SK-N-SH (cell line): ENCODE measurements at regions not wholly inside any gene's neighbourhood (a gene's known extent, or its start where the extent isn't known, plus 50 kb on each side); places are given as distances from the start of the nearest gene placed in this dataset.

ENCODE experiments used
- CTCF ChIA-PET: fragments of 300-600, 350-600 bp; formaldehyde crosslinking; extraction: SDS; loops from one replicate; lab custom pipeline; 2021; lab: Yijun Ruan, JAX
- POLR2A ChIA-PET: fragments of 350-600 bp; sonication (Branson Sonifier 250); formaldehyde crosslinking; extraction: SDS; loops from one replicate; lab custom pipeline; 2020; ENCODE audit warnings: antibody characterized with exemption, inconsistent platforms; lab: Yijun Ruan, JAX
- DNase-seq: peaks from one replicate; pipeline ENCODE4 v3.0.0; 2012
- H2AFZ ChIP-seq: fragments of 200-600 bp; sonication (generic); 2 replicates; pipeline ENCODE4 v1.8.1; 2016; ENCODE audit warnings: antibody characterized with exemption, mild to moderate bottlenecking, low read depth
- H3F3A ChIP-seq: fragments of 200-600 bp; sonication (generic); replicated peaks from 2 replicates; pipeline ENCODE3; 2016; ENCODE audit warnings: antibody characterized with exemption, mild to moderate bottlenecking; ENCODE audit not compliant: insufficient read depth
- H3K27ac ChIP-seq, 2 experiments: fragments of 200-500 bp in 1 of 2; fragments of 200-600 bp in 1 of 2; sonication (Bioruptor generic) in 1 of 2; sonication (generic), shearing (Covaris generic) in 1 of 2; 2 replicates each; pipeline versions ENCODE4 v1.5.1 to v1.6.1; 2014 to 2016; ENCODE audit warnings: low read depth in 2 of 2, inconsistent platforms in 1 of 2, low read length in 1 of 2, mild to moderate bottlenecking in 1 of 2, mixed read lengths in 1 of 2
- H3K27me3 ChIP-seq: fragments of 200-600 bp; sonication (generic), shearing (Covaris generic); 2 replicates; pipeline ENCODE4 v1.6.1; 2016; ENCODE audit warnings: mixed run types; ENCODE audit not compliant: insufficient read depth
- H3K36me3 ChIP-seq, 2 experiments: fragments of 200-500 bp in 1 of 2; fragments of 200-600 bp in 1 of 2; sonication (Bioruptor generic) in 1 of 2; sonication (generic) in 1 of 2; replicated peaks in 1 of 2; 2 replicates each; pipeline versions ENCODE3 to v1.5.1; 2014 to 2016; ENCODE audit warnings: low read length in 1 of 2, mild to moderate bottlenecking in 1 of 2; ENCODE audit not compliant: insufficient read depth in 2 of 2, control insufficient read depth in 1 of 2
- H3K4me1 ChIP-seq, 2 experiments: fragments of 200-500 bp in 1 of 2; fragments of 200-600 bp in 1 of 2; sonication (Bioruptor generic) in 1 of 2; sonication (generic), shearing (Covaris generic) in 1 of 2; 2 replicates each; pipeline versions ENCODE4 v1.5.1 to v1.6.1; 2014 to 2016; ENCODE audit warnings: low read depth in 1 of 2, low read length in 1 of 2, mixed run types in 1 of 2; ENCODE audit not compliant: insufficient read depth in 2 of 2, control insufficient read depth in 1 of 2
- H3K4me2 ChIP-seq: fragments of 200-600 bp; sonication (generic), shearing (Covaris generic); 2 replicates; pipeline ENCODE4 v1.6.1; 2017; ENCODE audit warnings: mixed run types
- H3K4me3 ChIP-seq, 2 experiments: fragments of 200-500 bp in 1 of 2; fragments of 200-600 bp in 1 of 2; sonication (Bioruptor generic) in 1 of 2; sonication (generic), shearing (Covaris generic) in 1 of 2; 2 replicates each; pipeline versions ENCODE4 v1.5.1 to v1.8.1; 2014 to 2016; ENCODE audit warnings: low read depth in 2 of 2, inconsistent platforms in 1 of 2, low read length in 1 of 2, mild to moderate bottlenecking in 1 of 2, mixed read lengths in 1 of 2, moderate library complexity in 1 of 2
- H3K79me2 ChIP-seq: fragments of 200-600 bp; sonication (generic); 2 replicates; pipeline ENCODE4 v1.8.1; 2017; ENCODE audit warnings: mild to moderate bottlenecking; ENCODE audit not compliant: insufficient read depth
- H3K9ac ChIP-seq: fragments of 200-600 bp; sonication (generic); 2 replicates; pipeline ENCODE4 v1.6.1; 2017; ENCODE audit warnings: mixed run types
- H3K9me2 ChIP-seq: fragments of 200-600 bp; sonication (generic); 2 replicates; pipeline ENCODE4 v1.6.1; 2017; ENCODE audit warnings: mixed run types
- H3K9me3 ChIP-seq: fragments of 200-600 bp; sonication (generic); 2 replicates; pipeline ENCODE4 v1.6.1; 2017; ENCODE audit warnings: mixed run types, mild to moderate bottlenecking, moderate library complexity
- H4K20me1 ChIP-seq: fragments of 200-600 bp; sonication (generic); 2 replicates; pipeline ENCODE4 v1.6.1; 2017; ENCODE audit warnings: mild to moderate bottlenecking, mixed run types; ENCODE audit not compliant: insufficient read depth
- CHD2 ChIP-seq: fragments of 150-350 bp; IDR thresholded peaks from 2 replicates; pipeline ENCODE4 v1.6.1; 2018; ENCODE audit warnings: low read length; ENCODE audit not compliant: partially characterized antibody
- EP300 ChIP-seq, 2 experiments: IDR thresholded peaks; 2 replicates each; pipeline versions ENCODE4 v1.4.0 to v1.6.1; 2012; ENCODE audit warnings: borderline replicate concordance in 1 of 2, low read depth in 1 of 2, low read length in 1 of 2
- EZH2phosphoT487 ChIP-seq: fragments of 200-600 bp; sonication (generic); IDR thresholded peaks from 2 replicates; pipeline ENCODE4 v1.6.1; 2017; ENCODE audit warnings: low read depth, mixed run types, mild to moderate bottlenecking, antibody characterized with exemption, moderate library complexity, borderline replicate concordance
- FOSL2 ChIP-seq: IDR thresholded peaks from 2 replicates; pipeline ENCODE4 v1.4.0; 2012; ENCODE audit warnings: low read depth, mild to moderate bottlenecking, moderate library complexity, borderline replicate concordance
- FOXJ3 ChIP-seq: sonication (generic); formaldehyde crosslinking; IDR thresholded peaks from 2 replicates; pipeline ENCODE4 v1.5.1; 2020; ENCODE audit warnings: mild to moderate bottlenecking, missing genetic modification reagents
- FOXM1 ChIP-seq: IDR thresholded peaks from 2 replicates; pipeline ENCODE4 v1.4.0; 2012; ENCODE audit warnings: low read depth, mild to moderate bottlenecking
- GABPA ChIP-seq: IDR thresholded peaks from 2 replicates; pipeline ENCODE4 v1.4.0; 2012; ENCODE audit warnings: low read depth, mild to moderate bottlenecking
- GATA2 ChIP-seq: sonication (generic); formaldehyde crosslinking; IDR thresholded peaks from 2 replicates; pipeline ENCODE4 v1.5.0; 2020; ENCODE audit warnings: mild to moderate bottlenecking, missing genetic modification reagents
- JUND ChIP-seq: IDR thresholded peaks from 2 replicates; pipeline ENCODE4 v1.4.0; 2012
- MXI1 ChIP-seq: IDR thresholded peaks from 2 replicates; pipeline ENCODE4 v1.6.1; 2012; ENCODE audit warnings: mild to moderate bottlenecking, low read depth, low read length, improper control_type of control experiment
- NFIC ChIP-seq: IDR thresholded peaks from 2 replicates; pipeline ENCODE4 v1.4.0; 2012; ENCODE audit warnings: borderline replicate concordance
- NRF1 ChIP-seq: IDR thresholded peaks from 2 replicates; pipeline ENCODE4 v1.6.1; 2012; ENCODE audit warnings: low read depth, mild to moderate bottlenecking, low read length
- RAD21 ChIP-seq: IDR thresholded peaks from 2 replicates; pipeline ENCODE4 v1.6.1; 2012; ENCODE audit warnings: mild to moderate bottlenecking, low read length
- RFX5 ChIP-seq: IDR thresholded peaks from 2 replicates; pipeline ENCODE4 v1.6.1; 2012; ENCODE audit warnings: mild to moderate bottlenecking, improper control_type of control experiment, low read length
- RXRA ChIP-seq: IDR thresholded peaks from 2 replicates; pipeline ENCODE4 v1.4.0; 2012; ENCODE audit warnings: low read depth, mild to moderate bottlenecking, borderline replicate concordance
- SMC3 ChIP-seq: IDR thresholded peaks from 2 replicates; pipeline ENCODE4 v1.6.1; 2012; ENCODE audit warnings: low read depth, low read length, improper control_type of control experiment
- TAF1 ChIP-seq: IDR thresholded peaks from 2 replicates; pipeline ENCODE4 v1.6.1; 2012; ENCODE audit warnings: low read depth, mild to moderate bottlenecking, low read length, moderate library complexity, borderline replicate concordance
- TCF12 ChIP-seq: IDR thresholded peaks from 2 replicates; pipeline ENCODE4 v1.4.0; 2012
- TEAD4 ChIP-seq: IDR thresholded peaks from 2 replicates; pipeline ENCODE4 v1.4.0; 2012; ENCODE audit warnings: mild to moderate bottlenecking, borderline replicate concordance; ENCODE audit not compliant: insufficient read depth
- YY1 ChIP-seq: IDR thresholded peaks from 2 replicates; pipeline ENCODE4 v1.4.0; 2012; ENCODE audit warnings: low read depth, mild to moderate bottlenecking
- WGBS: methylation state at CpG from one replicate; pipeline ENCODE4 v1.1.6; 2017; ENCODE audit warnings: low lambda C conversion rate; 5-methylcytosine and 5-hydroxymethylcytosine counted together
- TF ChIP-seq, protein P1 (sequence below): IDR thresholded peaks from 2 replicates; pipeline ENCODE4 v1.6.1; 2012; ENCODE audit warnings: mild to moderate bottlenecking, low read depth, low read length, moderate library complexity
- TF ChIP-seq, protein P2 (sequence below): IDR thresholded peaks from 2 replicates; pipeline ENCODE4; 2012
- TF ChIP-seq, protein P3 (sequence below): IDR thresholded peaks from 2 replicates; pipeline ENCODE4 v1.4.0; 2012; ENCODE audit warnings: low read depth, borderline replicate concordance
- TF ChIP-seq, protein P4 (sequence below): fragments of 200-600 bp; sonication (generic); IDR thresholded peaks from 2 replicates; pipeline ENCODE4 v1.6.1; 2017; ENCODE audit warnings: antibody characterized with exemption, mild to moderate bottlenecking, moderate library complexity
- TF ChIP-seq, protein P5 (sequence below): fragments of 150-350 bp; IDR thresholded peaks from 2 replicates; pipeline ENCODE4 v1.6.1; 2017; ENCODE audit warnings: antibody characterized with exemption, low read length, low read depth, borderline replicate concordance
- TF ChIP-seq, protein P6 (sequence below): IDR thresholded peaks from 2 replicates; pipeline ENCODE4 v1.4.0; 2012; ENCODE audit warnings: low read depth

DNA sequence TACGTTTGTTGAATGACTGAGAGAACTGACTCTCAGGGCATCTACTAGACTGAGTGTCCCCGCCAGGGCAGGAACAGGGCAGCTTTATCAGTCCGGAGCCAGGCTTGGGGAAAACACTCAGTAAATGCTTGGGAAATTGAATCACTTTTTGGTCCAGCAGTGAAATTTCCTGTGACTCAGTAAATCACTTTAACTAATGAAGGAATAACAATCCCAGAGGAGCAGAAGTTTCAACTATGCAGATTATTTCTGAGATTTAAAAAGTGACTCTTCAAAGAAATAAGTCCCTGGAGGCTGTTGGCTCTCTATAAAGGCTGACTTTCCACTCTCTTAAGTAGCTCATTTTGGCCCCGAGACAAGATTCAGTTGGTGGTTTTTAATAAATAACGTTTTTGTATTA lies 101.8 kb downstream of the FOXL1 start:
- CTCF ChIA-PET = interaction anchor here (1.3 kb wide), 1 partner anchor 18 kb away, joined by 3 read pairs; no protein-coding TSS in a partner anchor
- H3F3A ChIP-seq = peaks cover 58% of the 10 kb centered on the region
- no peak for DNase-seq
- no peak overlapping the region; a peak in 1 of 4 replicates for H3K4me3 ChIP-seq
- no peaks in the 10 kb centered on the region for H3K9me3 ChIP-seq
- H3K4me1 ChIP-seq = peaks cover 0 to 41% of the 10 kb centered on the region in 2 experiments; a peak in 2 of 4 replicates
- H3K4me2 ChIP-seq = peak overlapping the region; percentile 83
- H4K20me1 ChIP-seq = no peaks in the 10 kb centered on the region
- H3K9me2 ChIP-seq = no peaks in the 10 kb centered on the region
- H3K9ac ChIP-seq = peak overlapping the region; percentile 85
- no peaks in the 10 kb centered on the region for H3K79me2 ChIP-seq
- POLR2A ChIA-PET = no interaction called here
- H3K27ac ChIP-seq = peak overlapping the region in 1 of 2 experiments; percentile 99; a peak in 3 of 4 replicates
- no peaks in the 10 kb centered on the region for H3K36me3 ChIP-seq
- no peak overlapping the region for H2AFZ ChIP-seq
- WGBS = 8% methylated on average over 5 of the region's 5 CpGs
- H3K27me3 ChIP-seq = no peaks in the 10 kb centered on the region
- no peak for TF ChIP-seq CHD2
- TF ChIP-seq RAD21 = no peak
- TF ChIP-seq, protein P1, sequence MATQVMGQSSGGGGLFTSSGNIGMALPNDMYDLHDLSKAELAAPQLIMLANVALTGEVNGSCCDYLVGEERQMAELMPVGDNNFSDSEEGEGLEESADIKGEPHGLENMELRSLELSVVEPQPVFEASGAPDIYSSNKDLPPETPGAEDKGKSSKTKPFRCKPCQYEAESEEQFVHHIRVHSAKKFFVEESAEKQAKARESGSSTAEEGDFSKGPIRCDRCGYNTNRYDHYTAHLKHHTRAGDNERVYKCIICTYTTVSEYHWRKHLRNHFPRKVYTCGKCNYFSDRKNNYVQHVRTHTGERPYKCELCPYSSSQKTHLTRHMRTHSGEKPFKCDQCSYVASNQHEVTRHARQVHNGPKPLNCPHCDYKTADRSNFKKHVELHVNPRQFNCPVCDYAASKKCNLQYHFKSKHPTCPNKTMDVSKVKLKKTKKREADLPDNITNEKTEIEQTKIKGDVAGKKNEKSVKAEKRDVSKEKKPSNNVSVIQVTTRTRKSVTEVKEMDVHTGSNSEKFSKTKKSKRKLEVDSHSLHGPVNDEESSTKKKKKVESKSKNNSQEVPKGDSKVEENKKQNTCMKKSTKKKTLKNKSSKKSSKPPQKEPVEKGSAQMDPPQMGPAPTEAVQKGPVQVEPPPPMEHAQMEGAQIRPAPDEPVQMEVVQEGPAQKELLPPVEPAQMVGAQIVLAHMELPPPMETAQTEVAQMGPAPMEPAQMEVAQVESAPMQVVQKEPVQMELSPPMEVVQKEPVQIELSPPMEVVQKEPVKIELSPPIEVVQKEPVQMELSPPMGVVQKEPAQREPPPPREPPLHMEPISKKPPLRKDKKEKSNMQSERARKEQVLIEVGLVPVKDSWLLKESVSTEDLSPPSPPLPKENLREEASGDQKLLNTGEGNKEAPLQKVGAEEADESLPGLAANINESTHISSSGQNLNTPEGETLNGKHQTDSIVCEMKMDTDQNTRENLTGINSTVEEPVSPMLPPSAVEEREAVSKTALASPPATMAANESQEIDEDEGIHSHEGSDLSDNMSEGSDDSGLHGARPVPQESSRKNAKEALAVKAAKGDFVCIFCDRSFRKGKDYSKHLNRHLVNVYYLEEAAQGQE = 0 out of 2 replicates have a peak, but pooled peaks have one; percentile 35
- TF ChIP-seq, protein P2, sequence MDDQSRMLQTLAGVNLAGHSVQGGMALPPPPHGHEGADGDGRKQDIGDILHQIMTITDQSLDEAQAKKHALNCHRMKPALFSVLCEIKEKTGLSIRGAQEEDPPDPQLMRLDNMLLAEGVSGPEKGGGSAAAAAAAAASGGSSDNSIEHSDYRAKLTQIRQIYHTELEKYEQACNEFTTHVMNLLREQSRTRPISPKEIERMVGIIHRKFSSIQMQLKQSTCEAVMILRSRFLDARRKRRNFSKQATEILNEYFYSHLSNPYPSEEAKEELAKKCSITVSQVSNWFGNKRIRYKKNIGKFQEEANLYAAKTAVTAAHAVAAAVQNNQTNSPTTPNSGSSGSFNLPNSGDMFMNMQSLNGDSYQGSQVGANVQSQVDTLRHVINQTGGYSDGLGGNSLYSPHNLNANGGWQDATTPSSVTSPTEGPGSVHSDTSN = peak; percentile 74
- peak in 1 of 2 experiments; percentile 86; a peak in 1 of 4 replicates for TF ChIP-seq EP300 (IDR thresholded peaks at IDR 0.05; ENCODE audit: borderline replicate concordance in 1 of 2, low read depth in 1 of 2, low read length in 1 of 2)
- TF ChIP-seq NFIC = peak; percentile 62
- TF ChIP-seq MXI1 = no peak
- TF ChIP-seq, protein P3, sequence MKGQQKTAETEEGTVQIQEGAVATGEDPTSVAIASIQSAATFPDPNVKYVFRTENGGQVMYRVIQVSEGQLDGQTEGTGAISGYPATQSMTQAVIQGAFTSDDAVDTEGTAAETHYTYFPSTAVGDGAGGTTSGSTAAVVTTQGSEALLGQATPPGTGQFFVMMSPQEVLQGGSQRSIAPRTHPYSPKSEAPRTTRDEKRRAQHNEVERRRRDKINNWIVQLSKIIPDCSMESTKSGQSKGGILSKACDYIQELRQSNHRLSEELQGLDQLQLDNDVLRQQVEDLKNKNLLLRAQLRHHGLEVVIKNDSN = no peak
- TF ChIP-seq FOXM1 = peak; percentile 60
- no peak for TF ChIP-seq YY1
- TF ChIP-seq GATA2 (CRISPR knock-in tag) = no peak
- TF ChIP-seq NRF1 = no peak
- TF ChIP-seq JUND = peak; percentile 81
- TF ChIP-seq, protein P4, sequence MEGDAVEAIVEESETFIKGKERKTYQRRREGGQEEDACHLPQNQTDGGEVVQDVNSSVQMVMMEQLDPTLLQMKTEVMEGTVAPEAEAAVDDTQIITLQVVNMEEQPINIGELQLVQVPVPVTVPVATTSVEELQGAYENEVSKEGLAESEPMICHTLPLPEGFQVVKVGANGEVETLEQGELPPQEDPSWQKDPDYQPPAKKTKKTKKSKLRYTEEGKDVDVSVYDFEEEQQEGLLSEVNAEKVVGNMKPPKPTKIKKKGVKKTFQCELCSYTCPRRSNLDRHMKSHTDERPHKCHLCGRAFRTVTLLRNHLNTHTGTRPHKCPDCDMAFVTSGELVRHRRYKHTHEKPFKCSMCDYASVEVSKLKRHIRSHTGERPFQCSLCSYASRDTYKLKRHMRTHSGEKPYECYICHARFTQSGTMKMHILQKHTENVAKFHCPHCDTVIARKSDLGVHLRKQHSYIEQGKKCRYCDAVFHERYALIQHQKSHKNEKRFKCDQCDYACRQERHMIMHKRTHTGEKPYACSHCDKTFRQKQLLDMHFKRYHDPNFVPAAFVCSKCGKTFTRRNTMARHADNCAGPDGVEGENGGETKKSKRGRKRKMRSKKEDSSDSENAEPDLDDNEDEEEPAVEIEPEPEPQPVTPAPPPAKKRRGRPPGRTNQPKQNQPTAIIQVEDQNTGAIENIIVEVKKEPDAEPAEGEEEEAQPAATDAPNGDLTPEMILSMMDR = no peak
- TF ChIP-seq RXRA = 0 out of 2 replicates have a peak, but pooled peaks have one; percentile 38
- TF ChIP-seq RFX5 = no peak
- TF ChIP-seq SMC3 = no peak
- peak; percentile 77 for TF ChIP-seq TCF12
- no peak for TF ChIP-seq GABPA
- TF ChIP-seq, protein P5, sequence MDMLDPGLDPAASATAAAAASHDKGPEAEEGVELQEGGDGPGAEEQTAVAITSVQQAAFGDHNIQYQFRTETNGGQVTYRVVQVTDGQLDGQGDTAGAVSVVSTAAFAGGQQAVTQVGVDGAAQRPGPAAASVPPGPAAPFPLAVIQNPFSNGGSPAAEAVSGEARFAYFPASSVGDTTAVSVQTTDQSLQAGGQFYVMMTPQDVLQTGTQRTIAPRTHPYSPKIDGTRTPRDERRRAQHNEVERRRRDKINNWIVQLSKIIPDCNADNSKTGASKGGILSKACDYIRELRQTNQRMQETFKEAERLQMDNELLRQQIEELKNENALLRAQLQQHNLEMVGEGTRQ = no peak
- TF ChIP-seq FOSL2 = peak; percentile 79
- TF ChIP-seq, protein P6, sequence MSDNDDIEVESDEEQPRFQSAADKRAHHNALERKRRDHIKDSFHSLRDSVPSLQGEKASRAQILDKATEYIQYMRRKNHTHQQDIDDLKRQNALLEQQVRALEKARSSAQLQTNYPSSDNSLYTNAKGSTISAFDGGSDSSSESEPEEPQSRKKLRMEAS = no peak
- TF ChIP-seq FOXJ3 (CRISPR knock-in tag) = no peak
- TF ChIP-seq TAF1 = peak; percentile 27; the same call in 1 of the 2 replicates
- TF ChIP-seq EZH2phosphoT487 = no peak
- TF ChIP-seq TEAD4 = peak; percentile 80; the same call in 1 of the 2 replicates
